HG02763 (cell line): ENCODE measurements at regions not wholly inside any gene's neighbourhood (a gene's known extent, or its start where the extent isn't known, plus 50 kb on each side); places are given as distances from the start of the nearest gene placed in this dataset.
"Not testable (repeated sequence)": the region's sequence is repeated elsewhere in the genome, so short reads cannot be mapped to it uniquely, and the experiment has no call there.

Experiments
- ATAC-seq: cut with Tn5 transposase; IDR thresholded peaks from one replicate; pipeline ENCODE4 v1.9.1; 2021; ENCODE audit warnings: mild to moderate bottlenecking, moderate library complexity; ENCODE audit not compliant: unreplicated experiment

DNA sequence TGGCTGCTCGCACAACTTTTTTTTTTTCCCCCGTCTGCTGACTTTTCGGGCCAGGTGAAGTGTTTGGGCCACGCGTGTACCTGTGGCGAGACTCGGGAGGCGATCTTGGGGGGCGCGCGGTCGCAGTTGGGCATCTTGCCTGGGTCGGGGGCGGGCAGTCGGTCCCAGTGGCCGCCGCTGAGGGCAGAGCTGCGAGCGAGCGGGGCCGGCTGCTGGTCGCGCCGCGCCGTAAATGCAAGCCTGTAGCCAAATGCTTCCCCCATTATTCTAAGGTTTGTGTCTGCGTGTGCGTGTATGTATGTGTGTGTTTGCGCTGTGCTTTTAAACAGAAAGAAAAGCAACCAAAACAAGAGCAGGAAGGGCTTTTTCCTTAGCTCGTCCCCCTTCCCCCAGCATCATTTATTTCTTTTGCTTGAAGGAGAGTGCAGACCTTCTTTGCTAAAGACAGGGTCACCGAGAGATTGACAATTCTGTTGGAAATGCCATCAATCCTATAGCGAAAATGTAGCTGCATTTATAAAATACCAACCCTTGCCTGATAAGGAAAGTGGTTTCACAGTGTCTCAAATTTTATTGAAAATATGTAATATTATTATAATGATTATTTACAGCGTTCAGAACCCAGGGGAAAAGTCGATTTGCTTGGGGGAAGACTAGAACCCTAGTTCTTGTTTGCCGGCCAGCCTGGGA is 143.2 kb upstream of the ZNF536 start:
- no peak for ATAC-seq

GRCh38 chr19:30229525-30230174 is 142.5 kb upstream of the ZNF536 start:
- no peak for ATAC-seq

DNA sequence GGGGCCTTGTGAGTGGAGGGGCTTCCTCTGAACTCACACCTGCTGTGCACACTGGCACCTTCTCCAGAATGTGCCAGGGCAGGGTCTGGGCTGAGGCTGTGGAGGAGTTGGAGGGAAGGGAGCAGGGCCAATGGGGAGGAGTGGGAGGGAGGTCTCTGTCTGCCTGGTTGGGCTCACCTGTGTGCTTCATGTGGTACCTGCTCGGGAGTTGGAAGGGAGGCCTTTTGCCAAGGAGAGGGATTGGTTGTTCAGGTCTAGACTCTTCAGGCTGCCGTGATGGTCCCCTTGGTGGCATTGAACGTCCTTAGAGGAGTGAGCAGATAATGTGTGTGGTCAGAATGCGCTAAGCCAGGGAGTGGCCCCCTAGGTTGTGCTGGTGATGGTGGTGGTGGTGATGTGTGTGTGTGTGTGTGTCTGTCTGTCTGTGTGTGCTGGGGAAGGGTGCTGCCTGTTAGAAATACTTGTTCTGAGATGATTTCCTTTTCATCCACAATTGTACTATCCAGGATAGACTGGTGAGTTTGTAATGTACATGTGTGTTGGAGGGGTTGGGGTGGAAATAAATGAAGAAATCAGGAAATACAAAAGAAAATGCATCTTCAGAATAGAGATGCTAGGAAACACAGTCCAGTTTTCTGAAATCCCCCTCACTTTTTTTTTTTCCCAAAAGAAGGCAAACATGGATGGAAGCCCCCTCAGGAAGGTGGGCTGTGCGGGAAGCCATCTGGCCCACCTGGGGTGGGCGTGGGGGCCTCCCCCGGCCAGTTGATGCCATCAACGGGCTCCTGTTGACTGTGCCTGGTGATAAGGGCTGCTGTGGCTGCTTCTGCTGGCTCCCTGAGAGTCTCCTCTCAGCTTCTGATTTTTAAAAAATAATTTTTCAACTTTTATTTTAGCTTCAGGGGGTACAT is 140.5 kb upstream of the ZNF536 start:
- ATAC-seq: no peak

GRCh38 chr19:30233375-30233774 is 138.8 kb upstream of the ZNF536 start:
- ATAC-seq: no peak

DNA sequence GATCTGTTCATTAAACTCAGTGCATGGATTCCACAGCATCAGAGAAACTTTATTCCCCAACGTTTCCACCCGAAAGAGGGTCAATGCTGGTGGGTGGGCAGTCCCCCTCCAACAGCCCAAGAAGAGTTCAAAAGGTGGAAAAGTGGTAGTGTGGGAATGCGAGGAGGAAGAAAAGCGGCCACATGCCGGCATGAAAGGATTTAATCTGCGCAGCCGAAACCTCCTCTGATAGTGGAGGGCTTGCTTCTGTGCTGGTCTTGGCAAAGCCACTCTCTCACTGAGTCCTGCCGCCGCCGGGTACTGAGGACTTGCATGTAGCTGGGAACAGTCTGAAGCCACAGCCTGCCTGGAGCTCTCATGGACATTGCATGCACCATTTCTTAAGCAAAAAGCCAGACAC is 136.2 kb upstream of the ZNF536 start:
- ATAC-seq: no peak

DNA sequence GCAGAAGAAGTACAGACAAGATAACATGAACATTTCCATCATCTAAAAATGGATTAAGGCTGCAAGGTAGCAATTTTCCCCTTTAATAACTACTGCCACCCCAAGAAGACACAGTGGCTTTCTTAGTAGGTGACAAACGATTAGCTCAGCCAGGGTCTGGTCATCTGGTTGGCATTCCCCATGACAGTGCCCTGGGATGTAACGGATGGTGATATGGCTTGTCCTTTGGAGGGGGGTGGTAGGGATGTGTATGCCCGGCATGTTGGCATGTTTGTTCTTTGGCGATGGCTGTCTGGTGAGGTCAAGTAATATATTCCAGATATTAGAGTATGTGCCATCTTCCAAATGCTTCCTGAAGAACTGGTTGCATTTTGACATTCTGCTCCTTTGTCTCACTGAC is 135.6 kb upstream of the ZNF536 start:
- no peak for ATAC-seq

DNA sequence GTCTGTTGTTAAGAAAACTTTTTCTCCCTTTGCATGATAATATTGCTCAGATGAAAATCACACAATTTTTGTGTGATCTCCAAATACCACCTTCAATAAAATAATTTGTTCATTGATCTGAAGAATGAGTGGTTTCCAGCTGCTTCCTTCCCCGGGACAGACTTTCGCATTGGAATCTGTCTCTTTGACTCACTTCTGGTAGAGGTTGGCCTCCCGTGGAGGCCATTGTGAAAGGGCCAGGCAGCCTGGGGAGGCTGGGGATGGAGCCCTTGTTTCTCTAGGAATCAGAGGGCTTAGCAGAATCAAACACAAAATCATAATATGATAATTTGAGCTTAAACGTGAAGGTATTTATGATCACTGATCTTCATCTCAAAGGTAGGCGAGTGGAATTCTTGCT is 135.0 kb upstream of the ZNF536 start:
- ATAC-seq: no peak

GRCh38 chr19:30240904-30241695 is 131.1 kb upstream of the ZNF536 start:
- no peak for ATAC-seq

- no peak for ATAC-seq
Measured at GRCh38 chr19:30244533-30244932, 127.7 kb upstream of the ZNF536 start.

DNA sequence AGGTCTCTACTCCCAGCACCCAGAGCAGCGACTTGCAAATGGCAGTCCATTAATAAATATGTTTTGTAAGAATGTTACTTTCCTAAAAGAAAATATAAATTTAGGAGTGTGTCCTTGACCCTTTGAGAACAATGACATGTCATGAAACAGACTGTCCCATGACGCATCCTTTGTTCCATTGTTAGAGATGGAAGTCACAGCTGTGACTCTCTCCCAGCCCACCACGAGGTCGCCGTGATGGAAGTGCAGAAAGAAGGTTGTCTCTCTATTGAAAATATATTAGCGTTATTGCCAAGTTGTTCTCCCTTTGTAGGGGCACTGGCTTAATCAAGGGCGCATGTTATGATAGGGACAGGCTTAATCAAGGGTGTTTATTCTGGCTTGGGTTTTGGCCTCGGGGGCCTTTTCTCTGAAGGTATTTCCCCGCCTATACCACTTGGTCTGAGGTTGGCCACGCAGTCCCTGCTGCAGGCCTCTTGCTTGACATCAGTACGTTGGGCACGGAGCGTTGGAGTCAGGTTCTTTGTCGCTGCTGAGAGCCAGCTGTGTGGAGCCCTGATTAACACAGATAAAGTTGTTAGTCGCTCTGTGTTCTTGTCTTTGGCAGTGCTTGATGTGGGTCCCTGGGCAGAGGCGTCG is 126.7 kb upstream of the ZNF536 start:
- no peak for ATAC-seq

GRCh38 chr19:30249911-30250310 is 122.3 kb upstream of the ZNF536 start:
- ATAC-seq: no peak

DNA sequence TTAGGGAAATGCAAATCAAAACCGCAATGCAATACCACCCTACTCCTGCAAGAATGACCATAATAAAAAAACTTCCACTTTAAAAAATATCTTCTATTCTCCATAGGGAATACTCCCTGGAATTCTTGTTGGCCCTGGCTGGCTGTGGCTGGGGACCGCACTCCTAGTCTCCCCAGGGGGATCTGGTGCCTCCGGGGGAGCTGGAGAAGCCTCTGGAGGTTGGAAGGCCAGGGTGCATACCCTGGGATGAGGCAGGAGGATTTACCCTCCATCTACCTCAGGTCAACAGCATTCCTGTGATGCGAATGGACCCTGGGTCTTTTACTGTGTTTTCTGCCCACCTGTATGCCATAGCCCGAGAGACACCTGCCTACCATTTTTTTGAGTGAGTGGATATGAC is 120.0 kb upstream of the ZNF536 start:
- no peak for ATAC-seq

DNA sequence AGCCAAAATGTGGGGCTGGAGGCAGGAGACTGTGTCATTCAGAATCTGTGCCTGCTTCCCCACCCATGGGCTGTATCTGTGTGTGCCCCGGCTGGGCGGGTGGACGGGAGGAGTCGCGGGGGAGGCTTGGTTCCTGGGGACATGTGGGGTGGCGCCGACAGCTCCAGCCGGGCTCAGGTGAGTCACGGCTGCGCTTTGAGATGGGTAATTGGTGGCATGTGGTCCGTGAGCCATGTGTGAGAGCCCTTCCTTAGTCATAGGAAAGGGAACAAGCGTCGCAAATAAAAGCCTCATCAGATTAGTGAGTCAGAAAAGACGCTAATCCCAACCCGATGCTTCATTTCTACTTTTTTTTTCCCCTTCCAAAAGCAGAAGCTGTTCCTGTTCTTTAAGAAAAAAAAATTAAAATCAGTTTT is 118.6 kb upstream of the ZNF536 start:
- no peak for ATAC-seq

- ATAC-seq: no peak
Measured at GRCh38 chr19:30254158-30254557, 118.0 kb upstream of the ZNF536 start.

DNA sequence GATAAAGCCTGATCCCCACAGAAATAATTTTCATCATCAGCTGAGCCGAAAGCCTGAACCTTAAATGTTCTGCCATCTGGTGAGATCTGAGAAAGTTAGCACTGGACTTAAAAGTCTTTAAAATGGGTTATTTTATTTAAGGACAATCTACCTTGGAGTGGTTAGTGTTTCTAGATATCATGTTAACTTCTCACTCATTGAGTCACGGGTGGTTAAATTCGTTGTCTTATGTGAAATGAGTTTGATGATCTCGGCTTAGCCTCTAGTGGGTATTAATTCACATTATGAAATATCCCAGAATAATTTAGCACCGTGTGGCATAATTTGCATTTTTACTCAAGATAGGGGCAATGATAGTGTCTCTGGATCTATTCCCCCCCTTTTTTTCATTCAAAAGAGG is 117.4 kb upstream of the ZNF536 start:
- ATAC-seq: no peak

- no peak for ATAC-seq
Measured at GRCh38 chr19:30255791-30256495, 116.2 kb upstream of the ZNF536 start.

DNA sequence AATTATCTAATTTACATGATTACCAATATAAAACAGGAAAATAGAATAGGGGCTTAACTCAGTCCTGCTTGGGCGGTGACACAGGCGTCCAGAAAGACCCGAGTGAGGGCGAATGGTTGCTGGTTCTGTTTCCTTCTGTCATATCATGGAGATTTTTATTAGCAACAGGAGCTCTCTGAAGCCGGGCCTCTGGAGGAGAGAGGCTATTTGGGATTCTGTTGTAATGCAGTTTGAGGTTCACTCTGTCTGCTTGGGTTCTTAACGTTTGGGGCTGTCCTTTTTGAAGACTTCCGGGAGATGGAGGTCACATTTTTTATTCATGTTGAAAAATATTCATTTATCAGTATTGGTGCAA is 115.7 kb upstream of the ZNF536 start:
- no peak for ATAC-seq

DNA sequence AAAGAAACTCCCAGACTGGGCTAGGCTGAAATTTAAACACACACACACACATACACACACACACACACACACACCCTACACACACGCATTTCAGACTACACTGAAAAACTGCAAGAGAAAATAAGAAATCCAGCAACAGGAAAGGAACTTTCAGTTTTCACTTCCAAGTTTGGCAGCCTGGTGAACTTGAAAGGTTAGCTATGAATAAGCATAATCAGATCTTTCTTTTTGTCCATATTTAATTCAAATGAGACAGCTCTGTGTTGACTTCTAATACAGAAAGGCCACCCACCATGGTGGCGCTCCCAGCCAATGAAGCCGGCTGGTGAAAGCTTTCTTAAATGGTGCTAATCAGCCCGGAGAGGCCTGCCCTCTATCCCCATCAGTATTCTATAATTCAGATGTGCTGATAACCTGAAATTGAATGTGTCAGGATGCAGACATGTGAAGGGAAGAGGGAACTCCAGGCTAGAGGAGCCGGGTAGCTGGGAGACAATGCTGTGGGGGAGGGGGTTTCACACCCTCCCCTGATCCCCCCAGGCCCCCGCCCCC is 108.3 kb upstream of the ZNF536 start:
- no peak for ATAC-seq

DNA sequence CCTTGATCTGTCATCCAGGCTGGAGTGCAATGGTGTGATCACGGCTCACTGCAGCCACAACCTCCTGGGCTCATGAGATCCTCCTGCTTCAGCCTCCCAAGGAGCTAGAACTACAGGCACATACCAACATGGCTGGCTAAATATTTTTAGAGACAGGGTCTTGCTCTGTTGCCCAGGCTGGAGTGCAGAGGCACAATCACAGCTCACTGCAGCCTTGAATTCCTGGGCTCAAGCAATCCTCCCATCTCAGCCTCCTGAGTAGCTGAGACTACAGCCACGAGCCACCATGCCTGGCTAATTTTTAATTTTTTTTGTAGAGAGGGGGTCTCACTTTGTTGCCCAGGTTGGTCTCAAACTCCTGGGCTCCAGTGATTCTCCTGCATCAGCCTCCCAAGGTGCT is 106.3 kb upstream of the ZNF536 start:
- not testable (repeated sequence) for ATAC-seq

DNA sequence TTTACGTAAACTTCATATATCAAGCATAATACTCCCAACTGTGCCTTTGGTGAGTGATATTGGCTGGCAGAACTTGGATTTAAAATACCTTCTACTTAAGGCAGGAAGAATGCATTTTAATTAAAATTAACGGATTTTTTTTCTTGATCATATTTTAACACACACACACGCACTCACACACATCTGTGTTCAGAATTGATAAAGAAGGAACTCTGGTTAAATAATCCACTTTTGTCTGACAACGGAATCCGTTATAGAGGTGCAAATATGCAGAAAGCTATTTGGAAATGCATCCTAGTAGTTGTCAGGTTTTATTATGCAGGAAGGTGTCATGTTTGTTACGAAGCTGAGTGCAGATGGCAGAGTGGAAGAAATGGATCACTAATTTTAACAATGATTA is 105.5 kb upstream of the ZNF536 start:
- no peak for ATAC-seq
